GM19023 (cell line): ENCODE measurements at regions not wholly inside any gene's neighbourhood (a gene's known extent, or its start where the extent isn't known, plus 50 kb on each side); places are given as distances from the start of the nearest gene placed in this dataset.

ENCODE experiments used
- ATAC-seq: cut with Tn5 transposase; IDR thresholded peaks from one replicate; pipeline ENCODE4 v1.9.1; 2021; ENCODE audit warnings: mild to moderate bottlenecking, moderate library complexity; ENCODE audit not compliant: unreplicated experiment

DNA sequence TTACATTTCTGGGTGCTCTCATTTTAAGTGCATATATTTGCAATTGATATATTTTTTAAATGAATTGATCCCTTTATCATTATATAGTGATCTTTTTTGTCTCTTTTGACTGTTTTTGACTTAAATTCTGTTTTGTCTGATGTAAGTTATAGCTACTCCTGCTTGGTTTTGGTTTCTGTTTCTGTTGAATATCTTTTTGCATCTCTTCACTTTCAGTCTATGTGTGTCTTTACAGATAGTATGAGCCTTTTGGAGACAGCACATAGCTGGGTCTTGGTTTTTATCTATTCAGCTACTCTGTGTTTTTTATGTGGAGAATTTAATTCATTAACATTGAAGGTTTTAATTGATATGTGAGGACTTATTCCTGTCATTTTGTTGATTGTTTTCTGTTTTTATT is 311.3 kb downstream of the SPATA31D1 start:
- no peak for ATAC-seq

- no peak for ATAC-seq
Measured at GRCh38 chr9:82302968-82303655, 314.5 kb downstream of the SPATA31D1 start.

- no peak for ATAC-seq
Measured at GRCh38 chr9:82308836-82309235, 320.3 kb downstream of the SPATA31D1 start.

DNA sequence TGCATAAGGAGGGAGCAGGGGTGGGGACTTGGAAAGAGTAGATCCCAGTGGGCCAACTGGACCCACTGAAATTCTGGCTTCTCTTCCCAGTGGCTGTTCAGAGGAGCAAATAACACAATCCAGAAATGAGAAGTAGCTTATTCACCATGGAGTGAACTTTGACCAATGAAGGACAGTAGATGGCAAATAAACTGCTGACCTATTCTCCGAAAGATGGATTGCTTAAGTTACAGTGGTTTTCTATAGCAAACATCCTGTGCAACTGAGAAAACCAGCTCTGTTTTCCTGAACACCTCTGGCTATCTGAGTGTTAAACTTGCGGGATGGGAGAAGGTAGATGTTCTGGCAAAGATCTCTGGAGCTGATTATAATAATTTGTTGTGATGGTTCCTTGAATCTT is 325.1 kb downstream of the SPATA31D1 start:
- no peak for ATAC-seq

DNA sequence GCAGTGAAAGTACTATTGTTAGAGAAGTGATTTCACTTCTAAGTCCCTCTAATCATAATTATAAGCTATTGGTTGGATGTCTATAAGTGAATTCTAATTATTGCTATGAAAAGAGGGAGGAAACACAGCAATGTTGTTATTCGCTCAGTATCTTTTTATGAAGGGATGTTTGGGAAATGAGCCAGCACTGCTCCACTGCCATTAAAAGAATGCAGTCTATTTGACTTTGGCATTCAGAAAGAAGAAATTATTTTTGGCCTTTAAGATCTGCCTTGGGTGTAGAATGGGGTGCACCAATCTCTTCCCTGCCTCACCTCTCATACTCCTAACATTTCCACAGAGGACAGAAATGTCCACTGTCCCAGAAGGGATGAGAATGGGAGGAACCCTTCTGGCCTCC is 332.0 kb downstream of the SPATA31D1 start:
- ATAC-seq, result no peak

DNA sequence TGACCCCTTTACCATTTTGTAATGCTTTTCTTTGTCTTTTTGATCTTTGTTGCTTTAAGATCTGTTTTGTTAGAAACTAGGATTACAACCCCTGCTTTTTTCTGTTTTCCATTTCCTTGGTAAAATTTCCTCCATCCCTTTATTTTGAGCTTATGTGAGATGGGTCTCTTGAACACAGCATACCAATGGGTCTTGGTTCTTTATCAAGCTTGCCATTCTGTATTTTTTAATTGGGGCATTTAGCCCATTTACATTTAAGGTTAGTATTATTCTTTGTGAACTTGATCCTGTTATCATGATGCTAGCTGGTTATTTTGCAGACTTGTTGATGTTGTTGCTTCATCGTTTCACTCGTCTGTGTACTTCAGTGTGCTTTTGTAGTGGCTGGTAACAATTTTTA is 337.3 kb downstream of the SPATA31D1 start:
- no peak for ATAC-seq

GRCh38 chr9:82327641-82328040 is 339.1 kb downstream of the SPATA31D1 start:
- no peak for ATAC-seq

DNA sequence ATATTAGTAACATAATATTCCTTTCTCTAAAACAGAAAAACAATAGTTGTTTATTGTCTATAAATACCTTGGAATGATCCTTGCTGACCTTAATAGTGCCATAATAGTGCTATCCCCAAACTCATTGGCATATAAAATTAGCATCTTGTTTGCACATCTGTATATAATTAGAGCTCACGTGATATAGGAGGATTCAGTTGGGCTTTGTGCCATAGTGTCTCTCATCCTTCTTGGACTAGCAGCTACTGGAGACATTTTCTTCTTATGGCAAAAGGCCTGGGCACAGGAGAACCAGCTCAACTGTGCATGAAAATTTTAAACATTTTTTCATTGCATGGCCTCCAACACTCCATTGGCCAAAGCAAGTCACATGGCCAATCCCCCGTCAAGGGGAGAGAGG is 342.5 kb downstream of the SPATA31D1 start:
- ATAC-seq, result no peak

DNA sequence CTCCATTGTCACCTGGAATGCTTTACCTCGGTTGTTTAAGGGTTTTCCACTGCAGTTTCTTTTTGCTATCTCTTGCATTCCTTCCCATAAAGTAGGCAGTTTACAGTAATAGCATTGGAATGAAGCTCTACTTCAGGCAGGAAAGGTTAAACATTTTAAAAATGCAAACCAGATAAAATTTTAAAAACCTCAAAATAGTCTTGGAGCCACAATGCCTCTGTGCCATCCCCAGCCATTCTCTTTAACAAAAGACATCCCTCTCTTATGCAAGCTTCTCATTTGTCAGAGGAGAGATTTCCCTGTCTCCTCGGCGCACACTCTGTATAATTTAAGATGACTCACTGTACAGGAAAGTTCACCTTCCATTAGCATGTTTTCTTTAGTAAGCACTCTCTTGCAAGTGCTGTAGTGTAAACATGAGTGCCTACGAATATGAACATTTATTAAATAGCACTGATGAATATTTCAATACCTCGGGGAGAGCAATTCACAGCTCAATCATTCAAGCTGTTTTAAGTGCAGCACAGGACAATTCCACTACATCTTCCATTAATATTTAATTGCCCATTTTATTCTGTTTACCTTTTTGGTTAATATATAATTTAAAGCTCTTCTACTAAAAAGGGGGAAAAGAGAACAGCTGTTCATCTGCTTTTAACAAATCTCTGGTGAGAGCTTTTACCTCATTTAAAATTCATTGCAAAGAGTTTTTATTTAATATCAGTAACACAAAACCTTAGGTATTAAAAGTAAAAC is 343.6 kb downstream of the SPATA31D1 start:
- ATAC-seq, result no peak

DNA sequence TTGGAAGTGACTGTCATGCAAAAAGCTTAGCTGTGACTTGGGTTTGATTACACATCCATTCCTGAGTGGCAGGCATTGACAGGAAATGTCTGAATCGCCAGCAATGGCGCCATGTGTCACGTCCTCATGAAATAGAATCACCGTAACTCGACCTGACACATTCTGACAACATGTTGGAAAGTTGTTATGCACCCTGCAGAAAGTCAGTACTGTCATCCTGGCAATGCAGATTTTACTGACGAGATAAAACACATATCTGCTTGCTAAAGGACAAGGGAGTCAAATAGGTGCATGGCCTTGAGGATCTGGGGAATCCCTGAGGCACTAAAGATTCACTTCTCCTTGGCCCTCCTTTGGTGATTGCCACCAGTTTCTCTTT is 344.2 kb downstream of the SPATA31D1 start:
- no peak for ATAC-seq

- no peak for ATAC-seq
Measured at GRCh38 chr9:82333671-82334070, 345.1 kb downstream of the SPATA31D1 start.

- no peak for ATAC-seq
Measured at GRCh38 chr9:82334286-82334685, 345.7 kb downstream of the SPATA31D1 start.

- no peak for ATAC-seq
Measured at GRCh38 chr9:82337351-82337750, 348.8 kb downstream of the SPATA31D1 start.

DNA sequence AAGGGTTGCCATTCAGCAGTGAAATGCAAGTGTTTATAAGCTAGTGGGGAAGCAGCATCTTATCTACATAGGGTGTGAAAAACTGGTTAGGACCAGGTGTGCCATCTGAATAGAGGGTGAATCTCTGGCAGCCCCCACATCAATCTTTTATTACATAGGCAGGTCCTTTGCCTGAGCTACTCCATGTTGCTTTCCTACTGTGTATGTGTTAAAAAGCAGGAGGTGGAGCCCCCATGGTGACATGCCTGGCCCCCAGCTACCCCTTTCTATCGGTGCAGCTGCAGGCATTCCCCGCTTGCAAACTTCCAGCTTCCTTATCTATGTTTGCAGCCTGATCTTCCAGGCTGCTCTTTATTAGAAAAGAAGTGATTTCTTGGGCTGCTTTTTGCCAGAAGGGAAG is 353.5 kb downstream of the SPATA31D1 start:
- ATAC-seq, result no peak

GRCh38 chr9:82346040-82346439 is 357.5 kb downstream of the SPATA31D1 start:
- no peak for ATAC-seq

GRCh38 chr9:82353631-82354278 is 365.2 kb downstream of the SPATA31D1 start:
- no peak for ATAC-seq

DNA sequence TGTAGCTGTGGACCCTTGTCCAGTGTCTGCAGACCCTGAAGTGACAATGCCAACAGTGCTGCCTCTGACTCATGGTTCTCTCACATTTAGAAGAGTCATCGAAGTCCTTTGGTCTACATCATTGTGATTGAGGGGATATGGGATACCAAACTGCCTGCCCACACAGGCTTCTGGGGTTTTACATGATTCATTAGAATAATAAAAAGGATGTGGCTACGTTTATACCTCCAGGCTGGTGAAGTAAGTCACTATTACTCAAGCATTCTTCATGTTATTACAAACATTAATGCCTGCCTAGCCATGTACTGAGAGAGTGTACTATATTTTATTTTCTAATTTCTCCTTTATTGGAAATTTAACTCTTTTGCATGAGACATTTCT is 365.7 kb downstream of the SPATA31D1 start:
- no peak for ATAC-seq

- ATAC-seq, result no peak
Measured at GRCh38 chr9:82356131-82356530, 367.6 kb downstream of the SPATA31D1 start.

DNA sequence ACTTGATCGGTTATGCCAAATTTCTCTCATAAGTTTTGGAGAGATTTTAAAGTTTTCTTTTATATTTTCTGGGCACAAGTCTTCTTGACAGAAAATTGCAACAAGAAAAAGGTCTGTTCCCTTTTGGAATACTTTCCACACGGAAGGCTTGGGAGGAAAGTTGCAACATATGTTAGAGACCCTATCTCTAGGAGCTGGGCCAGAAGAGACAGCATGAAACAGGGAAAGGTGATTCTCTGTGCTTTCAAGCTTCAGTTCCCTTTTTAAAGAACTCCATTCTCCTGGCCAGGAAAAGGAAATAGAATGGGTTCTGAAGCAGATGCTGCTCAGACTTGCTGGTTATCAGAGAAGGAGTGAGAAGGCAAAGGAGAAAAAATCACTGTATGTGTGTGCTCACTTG is 368.3 kb downstream of the SPATA31D1 start:
- no peak for ATAC-seq

DNA sequence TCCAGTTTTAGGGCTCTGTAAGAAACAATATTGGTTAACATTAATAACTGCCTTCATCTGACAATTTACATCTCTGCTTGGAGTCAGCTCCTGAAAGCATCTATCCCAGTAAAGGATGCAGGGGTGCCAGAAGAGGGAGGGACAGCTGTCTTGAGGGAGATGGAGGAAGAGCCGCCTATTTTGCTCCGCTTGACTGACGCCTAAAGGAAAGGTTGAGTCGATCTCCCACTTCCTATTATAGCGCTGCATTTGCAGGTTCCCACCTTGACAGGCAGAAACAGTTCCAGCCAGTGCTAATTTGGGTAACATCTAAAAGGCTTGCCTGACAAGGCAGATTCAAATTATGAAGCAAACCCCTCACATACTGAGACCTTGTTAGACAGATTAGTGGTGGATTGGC is 374.6 kb downstream of the SPATA31D1 start:
- ATAC-seq, result no peak

GRCh38 chr9:82363682-82364081 is 375.1 kb downstream of the SPATA31D1 start:
- ATAC-seq, result no peak

DNA sequence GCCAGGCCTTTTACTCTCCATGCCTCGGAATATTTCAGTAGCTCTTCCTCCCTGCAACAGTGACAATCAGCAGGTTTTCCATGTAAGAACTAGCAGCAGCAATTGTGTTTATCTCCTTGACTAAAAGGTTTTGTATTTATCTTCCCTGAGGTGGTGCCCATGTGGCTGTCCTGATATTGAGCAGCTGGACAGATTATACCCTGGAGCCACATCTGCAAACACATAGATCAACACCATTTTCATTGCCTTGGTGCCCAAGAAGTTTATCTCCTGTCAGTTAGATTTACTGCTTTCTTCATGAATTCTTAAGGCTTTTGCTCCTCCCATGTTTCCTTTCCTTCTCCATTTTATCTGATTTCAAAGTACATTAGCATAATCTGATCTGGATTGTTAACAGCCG is 378.4 kb downstream of the SPATA31D1 start:
- no peak for ATAC-seq
